ENCODE measurements at regions not wholly inside any gene's neighbourhood (a gene's known extent, or its start where the extent isn't known, plus 50 kb on each side); places are given as distances from the start of the nearest gene placed in this dataset.

DNA sequence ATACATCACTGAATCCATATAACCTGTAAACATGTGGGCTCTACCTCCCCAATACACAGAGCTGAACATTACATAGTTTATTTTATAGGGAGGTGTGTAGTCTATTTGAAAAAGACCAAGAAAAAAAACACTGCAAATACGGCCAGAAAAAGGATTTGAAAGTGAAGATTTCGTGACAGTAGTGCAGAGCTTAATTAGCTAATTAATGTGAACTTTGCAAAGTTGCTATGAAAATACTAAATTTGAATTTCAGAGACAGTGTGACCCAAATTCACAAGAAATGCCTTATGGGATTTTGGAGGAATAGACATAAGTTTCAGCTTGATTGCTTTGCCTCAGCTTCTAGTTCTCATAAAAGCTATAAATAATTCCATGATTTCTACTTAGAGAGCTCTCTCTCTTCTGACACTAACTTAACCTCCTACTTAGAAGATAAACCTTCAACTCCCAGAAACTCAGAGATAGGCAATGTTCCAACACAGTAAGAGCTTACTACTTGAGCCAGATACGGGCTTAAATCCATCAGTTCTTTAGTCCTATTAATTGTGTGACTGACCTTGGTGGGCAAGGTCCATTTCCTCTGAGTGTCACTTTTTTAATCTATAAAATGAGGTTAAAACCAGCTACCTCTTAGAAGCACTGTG, 87.3 kb upstream of the THBS1 start:
- TF ChIP-seq CTCF (IDR thresholded peaks at IDR 0.05), result no peak
- TF ChIP-seq POLR2AphosphoS5 (IDR thresholded peaks at IDR 0.05), result no peak
- no peak for TF ChIP-seq POLR2A (IDR thresholded peaks at IDR 0.05)
- TF ChIP-seq EP300 (IDR thresholded peaks at IDR 0.05), result no peak
